ENCODE measurements at regions not wholly inside any gene's neighbourhood (a gene's known extent, or its start where the extent isn't known, plus 50 kb on each side); places are given as distances from the start of the nearest gene placed in this dataset.

DNA sequence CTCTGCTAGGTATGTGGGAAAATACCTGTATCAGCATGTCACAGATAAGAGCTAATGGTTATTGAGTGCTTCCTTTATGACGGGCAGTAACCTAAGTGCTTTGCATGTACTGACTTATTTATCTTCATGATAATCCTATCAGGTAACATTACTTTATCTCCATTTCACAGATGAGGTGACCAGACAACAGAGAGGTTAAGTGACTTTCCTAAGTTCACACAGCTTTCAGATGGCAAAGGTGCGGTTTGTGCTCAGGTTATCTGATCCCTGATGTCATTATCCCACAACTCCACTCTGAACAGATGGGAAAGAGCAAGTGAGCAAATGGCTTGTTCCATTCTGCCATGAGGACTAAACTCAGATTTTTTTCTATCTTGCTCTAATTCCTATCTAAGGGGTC is 217.0 kb upstream of the PODXL start:
- no peak for TF ChIP-seq POLR2A (IDR thresholded peaks at IDR 0.05)
- TF ChIP-seq, protein P1, sequence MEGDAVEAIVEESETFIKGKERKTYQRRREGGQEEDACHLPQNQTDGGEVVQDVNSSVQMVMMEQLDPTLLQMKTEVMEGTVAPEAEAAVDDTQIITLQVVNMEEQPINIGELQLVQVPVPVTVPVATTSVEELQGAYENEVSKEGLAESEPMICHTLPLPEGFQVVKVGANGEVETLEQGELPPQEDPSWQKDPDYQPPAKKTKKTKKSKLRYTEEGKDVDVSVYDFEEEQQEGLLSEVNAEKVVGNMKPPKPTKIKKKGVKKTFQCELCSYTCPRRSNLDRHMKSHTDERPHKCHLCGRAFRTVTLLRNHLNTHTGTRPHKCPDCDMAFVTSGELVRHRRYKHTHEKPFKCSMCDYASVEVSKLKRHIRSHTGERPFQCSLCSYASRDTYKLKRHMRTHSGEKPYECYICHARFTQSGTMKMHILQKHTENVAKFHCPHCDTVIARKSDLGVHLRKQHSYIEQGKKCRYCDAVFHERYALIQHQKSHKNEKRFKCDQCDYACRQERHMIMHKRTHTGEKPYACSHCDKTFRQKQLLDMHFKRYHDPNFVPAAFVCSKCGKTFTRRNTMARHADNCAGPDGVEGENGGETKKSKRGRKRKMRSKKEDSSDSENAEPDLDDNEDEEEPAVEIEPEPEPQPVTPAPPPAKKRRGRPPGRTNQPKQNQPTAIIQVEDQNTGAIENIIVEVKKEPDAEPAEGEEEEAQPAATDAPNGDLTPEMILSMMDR (IDR thresholded peaks at IDR 0.05) = no peak
